Adrenal gland (tissue), 5 donors: ENCODE measurements at regions not wholly inside any gene's neighbourhood (a gene's known extent, or its start where the extent isn't known, plus 50 kb on each side); places are given as distances from the start of the nearest gene placed in this dataset.
"Not testable (repeated sequence)": the region's sequence is repeated elsewhere in the genome, so short reads cannot be mapped to it uniquely, and the experiment has no call there.

ENCODE experiments used
- POLR2A ChIP-seq, 2 donors: fragments of 450-650 bp; IDR thresholded peaks; one replicate each; pipeline ENCODE4 v1.6.1; 2017; ENCODE audit warnings: antibody characterized with exemption in 2 of 2, mild to moderate bottlenecking in 2 of 2, moderate library complexity in 1 of 2
- TF ChIP-seq, protein P1 (sequence below), 6 experiments: fragments of 450-650 bp in 4 of 6; fragments of 200-600 bp in 2 of 6; sonication (generic) in 1 of 6; IDR thresholded peaks; 1 replicate in 5 of 6; 2 replicates in 1 of 6; pipeline versions ENCODE4 v1.5.1 to v1.8.0; 2016 to 2021; ENCODE audit warnings: antibody characterized with exemption in 6 of 6, mild to moderate bottlenecking in 2 of 6, moderate library complexity in 1 of 6
- donor health status: DM: no; HTN: no; CAD: no.

GRCh38 chr12:71311611-71312010 lies 128.0 kb upstream of the LGR5 start:
- TF ChIP-seq, protein P1, sequence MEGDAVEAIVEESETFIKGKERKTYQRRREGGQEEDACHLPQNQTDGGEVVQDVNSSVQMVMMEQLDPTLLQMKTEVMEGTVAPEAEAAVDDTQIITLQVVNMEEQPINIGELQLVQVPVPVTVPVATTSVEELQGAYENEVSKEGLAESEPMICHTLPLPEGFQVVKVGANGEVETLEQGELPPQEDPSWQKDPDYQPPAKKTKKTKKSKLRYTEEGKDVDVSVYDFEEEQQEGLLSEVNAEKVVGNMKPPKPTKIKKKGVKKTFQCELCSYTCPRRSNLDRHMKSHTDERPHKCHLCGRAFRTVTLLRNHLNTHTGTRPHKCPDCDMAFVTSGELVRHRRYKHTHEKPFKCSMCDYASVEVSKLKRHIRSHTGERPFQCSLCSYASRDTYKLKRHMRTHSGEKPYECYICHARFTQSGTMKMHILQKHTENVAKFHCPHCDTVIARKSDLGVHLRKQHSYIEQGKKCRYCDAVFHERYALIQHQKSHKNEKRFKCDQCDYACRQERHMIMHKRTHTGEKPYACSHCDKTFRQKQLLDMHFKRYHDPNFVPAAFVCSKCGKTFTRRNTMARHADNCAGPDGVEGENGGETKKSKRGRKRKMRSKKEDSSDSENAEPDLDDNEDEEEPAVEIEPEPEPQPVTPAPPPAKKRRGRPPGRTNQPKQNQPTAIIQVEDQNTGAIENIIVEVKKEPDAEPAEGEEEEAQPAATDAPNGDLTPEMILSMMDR (IDR thresholded peaks at IDR 0.05) = not testable (repeated sequence)
- TF ChIP-seq POLR2A (IDR thresholded peaks at IDR 0.05) = not testable (repeated sequence)
